CD4-positive, alpha-beta T cell treated with Interleukin-4 for 4 hours (primary cell): ENCODE measurements at regions not wholly inside any gene's neighbourhood (a gene's known extent, or its start where the extent isn't known, plus 50 kb on each side); places are given as distances from the start of the nearest gene placed in this dataset.

ENCODE experiments used
- DNase-seq: peaks from one replicate; pipeline ENCODE4 v3.0.0-alpha.2; 2020

DNA sequence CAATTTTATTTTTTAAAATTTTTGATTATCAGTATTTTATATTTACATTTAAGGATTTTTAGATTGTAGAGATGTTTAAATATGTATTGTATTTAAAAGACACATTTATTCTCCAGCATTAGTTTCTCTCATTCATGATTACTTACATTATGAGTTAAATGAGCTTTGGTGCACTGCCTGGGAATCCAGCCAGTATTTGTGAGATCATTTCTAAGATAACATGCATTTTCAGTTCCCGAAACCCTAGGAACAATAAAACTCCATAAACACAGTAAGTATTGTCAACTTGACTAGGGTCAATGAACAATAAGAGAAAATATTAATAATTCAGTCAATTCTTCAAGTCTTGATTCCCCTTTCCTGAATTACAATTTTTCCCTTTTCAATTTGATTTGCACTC is 403.3 kb downstream of the PLK2 start:
- no peak for DNase-seq

DNA sequence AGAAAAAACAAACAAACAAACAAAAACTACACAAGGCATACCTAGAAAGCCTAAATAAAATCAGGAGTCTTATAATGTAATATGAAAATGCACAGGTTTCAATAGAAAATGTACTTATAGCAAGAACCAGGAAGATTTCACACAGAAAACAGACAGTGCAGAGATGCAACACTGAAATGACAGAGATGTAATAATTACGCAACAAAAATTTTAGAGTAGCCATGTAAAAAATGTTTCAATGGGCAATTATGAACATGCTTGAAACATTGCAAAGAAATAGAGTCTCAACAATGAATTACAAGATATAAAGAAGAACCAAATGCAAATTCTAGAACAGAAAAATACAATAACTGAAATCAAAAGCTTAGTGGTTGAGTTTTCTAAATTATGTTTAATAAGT is 405.9 kb downstream of the PLK2 start:
- DNase-seq: no peak

DNA sequence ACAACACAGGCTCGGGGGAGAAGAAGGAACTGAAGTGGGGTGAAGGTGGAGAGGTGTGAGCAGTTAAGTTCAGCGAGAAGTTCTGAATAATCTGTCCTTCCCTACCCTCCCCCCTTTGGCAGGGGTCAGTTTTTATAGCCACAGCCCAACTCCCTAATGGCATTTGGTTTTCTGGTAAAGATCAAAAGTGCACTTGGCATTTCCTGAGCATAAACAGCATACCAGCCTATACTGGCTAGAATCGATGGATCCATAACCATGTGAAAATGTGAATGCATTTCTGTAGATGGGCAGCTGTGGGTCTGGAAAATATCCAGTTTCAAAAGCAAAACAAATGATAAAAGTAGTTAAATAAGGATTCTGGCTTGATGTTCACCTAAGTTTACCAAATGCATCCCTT is 410.9 kb downstream of the PLK2 start:
- no peak for DNase-seq

DNA sequence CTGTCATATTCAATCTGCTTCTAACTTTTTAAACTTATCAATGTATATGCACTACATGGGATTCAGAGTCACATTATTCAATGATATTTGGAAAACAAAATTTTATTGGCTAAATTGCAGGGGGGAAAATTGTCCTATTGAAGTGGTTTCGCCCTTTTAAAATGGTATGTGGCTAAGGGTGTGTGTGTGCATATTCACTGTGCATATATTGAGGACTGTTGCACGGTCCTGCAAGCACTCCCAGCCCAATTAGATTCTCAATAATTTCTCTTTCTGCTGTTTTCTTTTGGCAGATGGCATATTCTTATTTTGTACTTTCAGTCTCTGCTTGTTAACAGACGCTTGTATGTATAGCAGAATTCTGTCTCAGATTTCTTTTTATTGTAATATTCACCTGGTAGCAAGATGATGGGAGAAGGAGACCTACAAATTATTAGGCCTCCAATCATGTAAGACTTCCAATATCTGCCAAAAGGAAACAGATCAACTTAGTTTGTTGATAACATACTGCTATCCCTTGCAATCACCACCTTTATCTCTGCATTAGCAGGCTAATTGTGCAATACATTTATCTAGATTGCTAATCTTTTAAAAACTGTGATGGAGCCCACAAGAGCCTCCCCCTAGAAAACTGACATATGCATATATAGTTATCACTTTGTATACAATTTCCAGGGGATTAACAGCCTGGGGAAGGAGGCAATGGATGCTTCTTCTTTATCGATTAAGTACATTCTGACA is 411.5 kb downstream of the PLK2 start:
- no peak for DNase-seq

DNA sequence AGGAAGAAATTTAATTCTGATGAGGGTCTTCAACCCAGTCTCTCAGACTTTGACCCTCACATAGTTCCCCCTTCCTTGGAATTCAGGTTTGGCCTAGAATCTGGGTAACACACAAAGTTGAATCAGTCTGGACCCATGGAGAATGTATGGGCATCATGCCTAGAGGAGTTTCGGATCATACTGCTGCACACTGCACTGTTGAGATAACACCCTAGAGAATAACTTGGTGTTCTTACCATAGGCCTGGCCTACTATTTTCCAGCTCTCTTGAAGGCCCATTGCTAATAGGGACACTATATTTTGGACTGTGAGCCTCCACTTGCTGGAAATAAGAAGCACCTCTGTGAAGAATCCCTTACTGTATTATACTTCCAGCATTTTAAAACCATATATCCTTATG is 413.5 kb downstream of the PLK2 start:
- no peak for DNase-seq

DNA sequence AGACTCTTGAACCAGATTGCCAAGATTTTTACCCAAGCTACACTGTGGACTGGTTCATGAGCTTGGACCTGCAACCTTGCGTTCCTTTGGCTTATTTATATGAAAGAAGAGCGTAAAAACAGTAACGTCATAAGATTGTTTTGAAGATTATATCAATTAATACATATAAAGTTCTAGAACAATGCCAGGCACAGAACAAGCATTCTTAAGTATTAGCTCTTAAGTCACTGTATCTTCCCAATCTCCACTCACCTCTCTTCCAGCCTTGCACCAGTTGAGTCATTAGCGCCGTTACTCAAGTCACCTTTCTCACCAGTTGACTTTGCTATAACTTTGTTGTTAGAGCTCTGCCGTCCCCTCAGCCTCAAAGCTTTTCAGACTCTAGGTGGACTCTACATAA is 415.7 kb downstream of the PLK2 start:
- no peak for DNase-seq

DNA sequence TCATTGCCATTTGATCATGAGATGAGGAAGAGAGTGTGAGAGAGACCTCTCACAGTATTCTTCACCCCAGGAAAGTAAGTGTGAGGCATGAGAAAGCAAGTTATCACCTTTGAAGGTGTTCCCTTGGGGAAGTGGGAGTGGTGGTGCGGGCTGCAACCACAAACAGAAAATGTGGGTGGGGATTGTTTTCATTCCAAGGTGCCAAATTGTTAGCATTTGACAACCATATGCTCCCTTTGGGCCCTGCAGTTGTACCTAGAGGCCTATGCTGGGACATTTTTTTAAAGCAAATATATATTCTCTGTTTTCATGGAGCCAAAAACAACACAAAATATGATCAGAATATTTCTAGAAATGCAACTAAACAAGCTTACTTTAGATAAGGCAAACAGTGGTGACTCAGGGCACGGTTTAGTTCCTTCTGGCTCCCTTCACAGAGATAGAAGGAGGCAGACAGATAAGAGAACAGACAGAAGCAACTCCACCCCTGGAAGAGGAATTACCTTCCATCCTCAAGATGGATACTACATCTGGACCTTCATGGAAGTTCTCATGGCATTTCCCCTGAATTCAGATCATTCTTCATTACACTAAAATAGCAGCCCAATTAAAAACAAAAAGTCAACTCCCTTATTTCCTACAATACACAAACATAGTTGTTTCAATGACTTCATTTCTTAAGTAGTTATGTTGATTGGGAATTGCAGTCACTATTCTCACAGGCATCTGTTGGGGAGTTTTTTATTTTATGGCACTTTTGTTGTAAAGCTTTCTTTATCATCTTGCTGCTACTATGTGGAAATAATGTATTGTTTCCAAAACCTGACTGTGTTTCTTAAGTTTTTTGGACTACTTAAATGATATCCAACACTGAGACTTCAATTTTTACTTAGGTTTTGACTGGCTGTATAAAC is 416.6 kb downstream of the PLK2 start:
- DNase-seq: no peak

DNA sequence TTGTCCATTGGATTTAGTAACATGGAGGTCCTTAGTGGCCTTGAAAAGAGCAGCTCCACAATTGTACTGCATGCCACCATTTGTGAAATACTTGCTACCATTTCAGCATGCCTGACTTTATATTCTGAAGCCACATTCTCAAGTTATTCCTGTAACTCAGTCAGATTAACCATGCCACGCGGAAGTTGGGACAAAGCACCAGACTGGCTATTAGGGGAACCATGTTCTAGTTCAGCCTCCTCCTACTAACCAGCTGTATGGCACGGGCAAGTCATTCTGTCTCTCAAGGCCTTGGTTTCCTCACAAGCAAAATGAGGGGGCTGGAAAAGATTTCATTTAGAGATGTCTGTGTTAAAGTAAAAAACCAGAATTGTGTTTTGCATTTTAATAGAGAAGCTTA is 418.0 kb downstream of the PLK2 start:
- no peak for DNase-seq

DNA sequence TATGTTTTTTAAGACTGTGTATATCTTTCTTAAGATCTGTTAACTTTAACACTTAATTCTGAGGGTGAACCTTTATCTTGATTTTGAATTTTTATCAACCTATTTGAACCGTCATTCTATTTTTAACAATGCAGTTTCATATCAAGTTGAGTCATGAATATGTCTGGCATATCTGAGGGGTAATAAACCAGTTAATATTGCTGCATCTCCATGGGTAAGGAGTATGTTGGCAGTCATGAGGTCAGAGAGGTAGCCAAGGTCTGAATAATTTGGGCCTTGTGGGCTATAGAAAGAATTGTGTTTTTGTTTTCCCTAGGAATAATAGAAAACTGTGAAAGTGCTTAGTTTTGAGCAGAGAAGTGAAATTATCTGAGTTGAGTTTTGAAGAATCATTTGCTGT is 419.0 kb downstream of the PLK2 start:
- DNase-seq: no peak

DNA sequence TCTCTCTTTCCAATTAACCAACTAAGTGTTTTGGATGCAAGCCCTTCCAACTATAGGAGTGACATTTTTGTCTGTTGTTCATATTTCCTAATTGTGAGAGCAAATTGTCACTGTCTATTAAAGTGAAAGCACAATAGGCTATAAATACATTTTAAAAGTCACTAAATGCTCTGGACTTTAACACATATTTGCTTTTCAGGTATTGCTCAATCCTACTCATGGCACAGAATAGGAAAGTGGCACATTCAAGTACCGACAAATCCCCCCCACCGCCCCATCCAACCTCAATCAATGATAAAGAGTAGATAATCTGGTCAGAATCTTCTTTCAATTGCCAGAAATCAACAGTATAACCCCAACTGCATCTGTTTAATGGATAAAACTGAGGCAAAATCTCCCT is 419.8 kb downstream of the PLK2 start:
- no peak for DNase-seq

DNA sequence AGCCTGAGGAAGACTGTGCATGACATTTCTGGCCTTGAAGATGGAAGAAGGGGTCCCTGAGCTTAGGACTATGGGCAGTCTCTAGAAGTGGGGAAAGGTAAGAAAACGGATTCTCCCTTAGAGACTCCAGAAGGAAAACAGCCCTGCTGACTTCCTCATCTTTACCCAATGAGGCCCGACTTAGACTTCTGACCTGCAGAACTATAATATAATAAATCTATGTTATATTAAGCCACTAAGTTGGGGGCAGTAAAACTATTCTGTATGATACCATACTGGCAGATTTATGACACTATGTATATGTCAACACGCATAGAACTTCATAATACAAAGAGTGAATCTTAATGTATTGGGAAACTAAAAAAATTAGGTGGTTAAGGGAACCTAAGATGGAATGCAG is 422.0 kb downstream of the PLK2 start:
- no peak for DNase-seq

DNA sequence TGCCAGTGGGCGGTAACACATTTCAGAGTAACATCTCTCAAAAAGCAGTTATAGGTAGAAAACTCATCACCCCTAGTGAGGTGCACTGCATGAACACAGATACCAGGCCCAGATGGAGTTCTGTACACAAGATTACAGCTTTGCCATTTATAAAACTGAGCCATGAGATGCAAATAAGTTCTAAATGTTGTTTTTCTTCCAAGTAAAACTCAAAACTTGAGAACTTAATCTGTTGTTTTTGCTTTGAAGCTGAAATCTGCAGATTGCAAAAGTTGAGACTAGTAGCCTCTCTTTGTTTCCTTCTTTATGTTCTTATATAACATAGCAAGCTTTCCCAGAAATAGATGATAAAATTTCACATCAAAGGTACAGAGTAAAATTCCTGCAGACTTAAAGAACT is 434.1 kb downstream of the PLK2 start:
- no peak for DNase-seq

DNA sequence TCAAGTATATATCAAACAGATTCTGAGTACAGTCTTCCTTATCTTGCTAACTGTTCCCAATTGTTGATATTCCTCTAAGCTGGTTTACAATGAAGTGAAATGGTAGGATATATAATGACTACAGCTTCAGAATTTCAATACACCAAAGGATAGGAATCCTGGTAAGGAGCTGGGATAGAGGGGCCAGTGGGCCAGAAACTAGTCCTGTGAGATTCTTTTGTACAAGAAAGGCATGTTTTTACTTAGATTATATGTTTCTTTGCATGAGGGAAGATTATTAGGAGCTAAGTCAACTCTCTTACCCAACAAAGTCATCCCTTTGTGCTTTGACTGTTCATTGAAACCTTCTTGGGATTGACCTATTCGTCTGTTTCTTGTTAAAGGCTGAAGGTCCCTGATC is 435.7 kb downstream of the PLK2 start:
- DNase-seq: no peak

DNA sequence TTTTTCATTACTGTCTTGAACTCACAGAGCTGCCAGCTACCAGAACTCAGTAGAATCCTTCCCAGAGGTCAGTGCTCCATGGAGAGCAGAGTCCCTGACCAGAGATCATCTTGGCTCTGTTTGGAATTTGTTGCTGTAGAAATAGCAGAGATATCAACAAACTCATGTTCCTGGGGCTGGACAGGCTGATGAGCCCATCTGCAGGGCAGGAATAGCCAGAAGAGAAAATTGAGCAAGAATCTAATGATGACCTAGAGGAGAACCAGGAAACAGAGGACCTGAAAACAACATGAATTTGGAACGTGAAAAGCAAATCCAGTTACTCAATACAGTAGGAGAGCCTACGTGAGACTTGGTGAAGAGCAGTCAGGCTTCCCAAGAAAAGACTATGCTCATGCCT is 437.8 kb downstream of the PLK2 start:
- no peak for DNase-seq

DNA sequence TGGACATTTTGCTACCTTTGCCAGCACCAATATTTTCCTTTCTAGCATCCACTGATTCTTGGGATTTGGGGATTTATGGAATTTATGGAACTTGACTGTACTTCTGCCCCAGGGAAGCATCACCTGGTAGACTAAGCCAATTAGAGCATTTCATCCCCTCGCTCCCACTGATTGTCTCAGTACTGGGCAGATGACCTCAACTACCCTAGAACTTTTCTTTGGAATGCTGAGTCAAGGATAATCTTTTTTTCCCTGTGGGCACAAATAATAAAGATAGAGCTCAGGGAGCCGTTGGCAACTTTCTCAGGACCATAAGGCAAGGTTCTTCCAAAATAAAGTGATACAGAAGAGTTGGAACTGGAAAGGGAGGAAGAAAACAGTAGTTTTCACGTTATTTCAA is 438.4 kb downstream of the PLK2 start:
- no peak for DNase-seq

DNA sequence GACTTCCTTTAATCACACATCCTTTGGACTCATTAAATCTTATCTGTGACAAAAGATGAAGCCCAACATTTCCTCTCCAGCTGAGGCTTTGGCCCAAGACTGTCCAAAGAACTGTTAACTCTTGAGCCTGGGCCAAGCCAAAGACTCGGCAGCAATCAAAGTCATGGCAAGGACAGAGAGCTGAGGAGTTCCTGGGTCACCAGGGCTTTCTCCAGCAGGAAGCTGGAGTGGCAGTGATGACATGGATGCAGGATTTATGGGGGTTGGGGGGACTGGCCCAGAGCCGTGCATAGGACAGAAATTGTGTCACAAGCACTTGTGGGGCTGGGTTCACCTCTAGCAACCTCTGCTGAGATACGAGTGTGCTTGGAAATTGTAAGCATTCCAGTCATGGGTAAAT is 440.3 kb downstream of the PLK2 start:
- no peak for DNase-seq

DNA sequence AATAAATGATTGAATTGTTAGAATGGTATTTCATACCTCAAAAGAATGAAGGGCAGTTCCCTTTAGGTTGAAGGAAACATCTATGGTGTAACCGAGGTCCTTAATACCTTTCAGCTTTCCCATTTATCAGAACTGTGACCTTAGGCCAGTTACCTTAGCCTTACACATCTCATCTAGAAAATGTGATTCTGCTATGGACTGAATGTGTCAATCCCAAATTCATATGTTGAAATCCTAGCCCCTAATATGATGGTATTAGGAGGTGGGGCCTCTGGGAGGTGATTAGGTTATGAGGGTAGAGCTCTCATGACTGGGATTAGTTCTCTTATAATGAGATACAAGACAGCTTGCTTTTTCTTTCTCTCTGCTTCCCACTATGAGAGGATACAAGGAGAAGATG is 441.9 kb downstream of the PLK2 start:
- no peak for DNase-seq

DNA sequence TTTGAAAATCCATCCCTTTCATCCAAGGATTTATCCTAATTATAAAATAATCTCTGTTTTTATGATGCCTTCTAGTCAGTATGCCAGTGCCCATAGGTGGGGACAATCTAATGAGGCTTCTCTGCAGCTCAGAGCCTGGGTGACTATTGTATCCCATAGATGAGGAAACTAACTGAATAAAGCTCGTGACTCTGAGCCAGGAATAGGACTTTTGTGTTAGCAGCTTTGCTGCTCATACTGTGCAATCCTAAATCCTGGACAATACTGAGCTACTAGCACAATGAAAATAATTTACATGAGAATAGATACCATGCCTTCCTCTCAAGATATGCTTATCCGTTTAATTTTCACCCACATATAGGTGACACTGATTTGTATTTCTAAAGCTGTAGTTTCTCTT is 443.0 kb downstream of the PLK2 start:
- no peak for DNase-seq

DNA sequence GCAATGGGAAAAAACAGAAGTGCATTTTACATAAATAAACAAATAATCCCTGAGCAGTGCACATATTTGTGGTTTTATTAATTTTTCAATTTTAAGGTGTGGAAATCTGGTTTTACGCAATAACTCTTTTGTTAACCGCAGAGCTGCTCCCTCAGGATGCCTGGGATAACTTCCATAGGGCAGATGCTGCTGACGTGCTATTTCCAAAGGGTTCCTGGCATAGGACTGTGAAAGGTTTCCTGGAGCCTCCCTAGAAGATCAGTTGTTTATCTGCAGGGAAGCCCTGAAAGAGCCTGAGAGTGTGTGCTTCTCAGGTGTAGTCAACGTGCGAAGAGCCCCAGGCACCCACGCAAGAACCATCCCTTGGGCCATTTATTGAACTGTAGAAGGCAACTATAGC is 443.5 kb downstream of the PLK2 start:
- no peak for DNase-seq

DNA sequence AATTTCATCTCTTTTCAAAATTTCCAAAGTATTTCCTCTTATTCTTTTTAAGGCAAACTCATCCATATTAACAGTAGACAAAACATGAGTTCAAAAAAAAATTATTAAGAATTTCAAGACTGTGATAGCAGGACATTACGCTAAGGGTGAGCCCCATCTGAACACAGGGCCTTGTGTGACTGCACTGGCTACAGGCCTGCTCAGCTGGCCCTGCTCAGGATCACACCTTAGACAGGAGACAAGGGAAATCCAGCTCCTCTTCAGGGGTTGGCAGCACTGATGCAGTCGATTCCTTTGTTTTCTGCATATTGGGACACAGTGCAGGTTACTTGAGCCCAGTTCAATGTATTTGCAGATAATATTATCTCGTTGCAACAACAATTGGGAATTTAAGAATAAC is 444.7 kb downstream of the PLK2 start:
- DNase-seq: no peak

DNA sequence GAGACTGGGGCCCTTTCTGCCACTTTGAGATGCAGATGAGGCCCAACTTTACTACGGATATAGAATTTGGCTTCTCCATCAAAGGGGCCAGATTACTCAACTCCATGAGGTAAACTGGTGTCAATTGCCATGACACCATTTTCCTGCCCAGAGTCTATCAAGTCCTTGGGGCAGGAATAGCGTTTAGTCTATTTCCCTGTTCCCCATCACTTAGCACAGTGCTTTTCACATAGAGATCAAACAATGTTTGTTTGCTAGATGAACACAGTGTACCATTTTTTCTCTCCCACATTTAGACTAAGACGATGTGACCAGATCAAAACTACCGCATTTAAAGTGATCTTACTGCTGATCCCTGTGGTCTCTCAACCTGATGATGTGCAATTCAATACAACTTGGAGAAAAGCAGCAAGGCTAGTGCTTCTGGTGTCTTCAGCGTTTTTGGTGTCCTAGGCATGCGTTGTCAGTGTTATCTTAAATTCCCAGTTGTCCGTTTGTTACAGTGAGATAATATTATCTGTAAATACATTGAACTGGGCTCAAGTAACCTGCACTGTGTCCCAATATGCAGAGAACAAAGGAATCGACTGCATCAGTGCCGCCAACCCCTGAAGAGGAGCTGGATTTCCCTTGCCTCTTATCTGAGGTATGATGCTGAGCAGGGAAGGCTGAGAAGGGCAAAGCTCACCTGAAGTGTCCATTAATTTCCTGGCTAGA is 446.2 kb downstream of the PLK2 start:
- no peak for DNase-seq

DNA sequence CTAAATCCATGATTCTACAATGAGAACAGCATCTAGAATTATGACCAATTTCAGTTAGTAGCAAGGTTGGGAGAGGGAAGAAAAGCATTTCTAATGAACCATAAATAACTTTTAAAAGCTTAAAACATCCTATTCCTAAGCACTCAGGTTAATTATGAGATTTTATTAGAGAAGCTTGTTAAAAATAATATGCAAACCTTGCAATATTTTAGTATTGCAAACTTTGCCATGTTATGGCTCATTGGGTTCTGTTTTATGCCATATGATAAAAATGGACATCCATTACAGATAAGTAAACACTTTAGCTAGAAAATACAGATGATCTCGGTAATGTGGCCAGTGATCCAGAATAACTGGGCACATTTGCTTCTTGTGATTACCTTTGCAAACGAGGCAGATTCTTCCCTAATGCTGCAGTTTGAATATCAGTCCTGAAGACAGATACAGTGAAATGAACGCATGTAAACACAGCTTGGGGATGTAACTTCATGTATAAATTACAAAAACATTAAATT is 447.0 kb downstream of the PLK2 start:
- DNase-seq: no peak

DNA sequence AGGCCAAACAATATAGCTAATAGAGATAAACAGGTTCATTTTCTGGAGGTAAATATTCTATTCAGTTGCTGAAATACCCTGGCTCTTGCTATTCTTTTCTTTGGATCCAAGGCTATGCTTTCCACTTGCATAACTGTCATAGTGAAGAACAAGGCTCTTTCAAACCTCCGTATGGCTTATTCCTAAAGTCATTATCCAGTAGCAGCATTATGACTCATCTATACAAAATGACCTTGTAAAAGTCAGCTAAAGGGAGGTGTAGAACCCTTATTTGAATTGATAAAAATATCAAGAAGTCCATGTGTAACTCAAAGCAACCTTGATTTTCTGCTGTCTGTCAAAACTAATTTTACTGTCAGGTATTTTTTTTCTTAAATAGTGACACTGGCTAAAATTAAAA is 447.8 kb downstream of the PLK2 start:
- no peak for DNase-seq

DNA sequence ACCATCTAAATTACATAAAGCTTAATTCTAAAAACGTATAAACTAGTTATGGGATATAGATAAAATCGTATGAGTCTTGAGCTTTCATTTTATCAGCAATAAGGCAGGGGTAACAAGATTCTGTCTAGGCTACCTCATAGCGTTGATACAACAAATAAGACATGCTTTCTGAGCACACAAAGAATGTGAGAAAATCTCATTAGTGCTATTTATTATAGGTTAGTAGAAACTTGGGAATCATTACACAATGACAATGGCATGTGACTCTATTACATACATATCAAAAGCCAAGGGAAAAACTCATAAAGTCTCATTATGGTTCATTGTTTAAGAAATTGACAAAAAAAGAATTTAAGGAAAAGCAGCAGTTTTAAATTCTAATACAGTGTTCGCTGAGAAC is 448.6 kb downstream of the PLK2 start:
- DNase-seq: no peak
